Gastrocnemius medialis (tissue), 4 donors: ENCODE measurements at regions not wholly inside any gene's neighbourhood (a gene's known extent, or its start where the extent isn't known, plus 50 kb on each side); places are given as distances from the start of the nearest gene placed in this dataset.
"Not testable (repeated sequence)": the region's sequence is repeated elsewhere in the genome, so short reads cannot be mapped to it uniquely, and the experiment has no call there.

Experiments used
- CTCF ChIP-seq, 5 experiments: fragments of 450-650 bp in 3 of 5; fragments of 200-600 bp in 2 of 5; sonication (generic) in 2 of 5; IDR thresholded peaks in 4 of 5; conservative IDR thresholded peaks in 1 of 5; 1 replicate in 4 of 5; 2 replicates in 1 of 5; pipeline ENCODE4 v1.5.1; 2016 to 2019; ENCODE audit warnings: antibody characterized with exemption in 5 of 5, mild to moderate bottlenecking in 3 of 5, moderate library complexity in 3 of 5
- POLR2A ChIP-seq, 2 donors: fragments of 450-650 bp; IDR thresholded peaks; one replicate each; pipeline ENCODE4 v1.6.1; 2017; ENCODE audit warnings: antibody characterized with exemption in 2 of 2, mild to moderate bottlenecking in 2 of 2, moderate library complexity in 2 of 2

GRCh38 chr5:177875013-177875899, 92.6 kb upstream of the FAM153A start:
- not testable (repeated sequence) for TF ChIP-seq CTCF (IDR thresholded peaks at IDR 0.05 in 4 of 5, conservative IDR thresholded peaks at IDR 0.05 in 1 of 5); POLR2A (IDR thresholded peaks at IDR 0.05)
